ENCODE measurements at regions not wholly inside any gene's neighbourhood (a gene's known extent, or its start where the extent isn't known, plus 50 kb on each side); places are given as distances from the start of the nearest gene placed in this dataset.

GRCh38 chr3:95994338-95994737 lies 820.1 kb upstream of the EPHA6 start:
- ChIA-PET CTCF (no interaction called here), POLR2A (no interaction called here)
- TF ChIP-seq TSHZ1 (tag by site-specific recombination; IDR thresholded peaks at IDR 0.05; ENCODE audit: borderline replicate concordance), result no peak
- TF ChIP-seq ZNF324 (tag by site-specific recombination; IDR thresholded peaks at IDR 0.05), result no peak
- no peak for TF ChIP-seq ZNF366 (tag by site-specific recombination; conservative IDR thresholded peaks at IDR 0.05)
- TF ChIP-seq ZNF174 (tag by site-specific recombination; IDR thresholded peaks at IDR 0.05), result no peak
- TF ChIP-seq PRDM2 (tag by site-specific recombination; IDR thresholded peaks at IDR 0.05; ENCODE audit: borderline replicate concordance), result no peak
- no peak for TF ChIP-seq ZNF776 (tag by site-specific recombination; IDR thresholded peaks at IDR 0.05; ENCODE audit: borderline replicate concordance)
- TF ChIP-seq ZNF580 (tag by site-specific recombination; IDR thresholded peaks at IDR 0.05), result no peak
- TF ChIP-seq YY2 (tag by site-specific recombination; IDR thresholded peaks at IDR 0.05), result no peak
- no peak for TF ChIP-seq BCL11A (tag by site-specific recombination; IDR thresholded peaks at IDR 0.05; ENCODE audit: low read depth)
- TF ChIP-seq ZNF239 (tag by site-specific recombination; IDR thresholded peaks at IDR 0.05), result no peak
- TF ChIP-seq ZNF624 (tag by site-specific recombination; IDR thresholded peaks at IDR 0.05), result no peak
- no peak for TF ChIP-seq ZNF26 (tag by site-specific recombination; IDR thresholded peaks at IDR 0.05)
- no peak for TF ChIP-seq ZBTB6 (tag by site-specific recombination; IDR thresholded peaks at IDR 0.05)
- TF ChIP-seq ZNF670 (tag by site-specific recombination; IDR thresholded peaks at IDR 0.05; ENCODE audit: low read depth), result no peak
- TF ChIP-seq GLI2 (tag by site-specific recombination; IDR thresholded peaks at IDR 0.05; ENCODE audit: borderline replicate concordance, low read depth), result no peak
- no peak for TF ChIP-seq ZNF214 (tag by site-specific recombination; IDR thresholded peaks at IDR 0.05; ENCODE audit: borderline replicate concordance)
- TF ChIP-seq ZSCAN16 (tag by site-specific recombination; IDR thresholded peaks at IDR 0.05), result no peak
- TF ChIP-seq ZNF350 (tag by site-specific recombination; IDR thresholded peaks at IDR 0.05), result no peak
- no peak for TF ChIP-seq ZNF16 (tag by site-specific recombination; IDR thresholded peaks at IDR 0.05; ENCODE audit: low read depth)
- TF ChIP-seq ZSCAN5A (tag by site-specific recombination; IDR thresholded peaks at IDR 0.05), result no peak
- no peaks in the 10 kb centered on the region for H3K9me3 ChIP-seq (ENCODE audit: control insufficient read depth, insufficient read depth, low read depth, low read length)
- no peaks in the 10 kb centered on the region for H3K36me3 ChIP-seq (ENCODE audit: control insufficient read depth in 2 of 2, insufficient read depth in 1 of 2, low read length in 2 of 2)
- no peak overlapping the region for H3K4me3 ChIP-seq (ENCODE audit: low read depth, low read length)
- no peak overlapping the region for H3K27ac ChIP-seq (ENCODE audit: extremely low read depth, low read depth, low read length)
- H3K4me1 ChIP-seq (ENCODE audit: control insufficient read depth, insufficient read depth, low read length), result no peaks in the 10 kb centered on the region

All from HEK293 (cell line).